NCI-H2107 (cell line): ENCODE measurements at regions not wholly inside any gene's neighbourhood (a gene's known extent, or its start where the extent isn't known, plus 50 kb on each side); places are given as distances from the start of the nearest gene placed in this dataset.
A peak's percentile ranks its signal among the peaks of the same experiment; 100 is the strongest.

Source experiments
- DNase-seq: peaks from one replicate; lab custom pipeline; 2025; lab: John Stamatoyannopoulos, UW

- no peak for DNase-seq
These were observed 193.4 kb upstream of the MID1 start for GRCh38 chrX:10813761-10814160.

GRCh38 chrX:10818651-10819050 lies 198.3 kb upstream of the MID1 start:
- no peak for DNase-seq

GRCh38 chrX:10819973-10820372 lies 199.6 kb upstream of the MID1 start:
- no peak for DNase-seq

GRCh38 chrX:10821293-10821692 lies 200.9 kb upstream of the MID1 start:
- DNase-seq: no peak

- DNase-seq: no peak
These were observed 207.7 kb upstream of the MID1 start for GRCh38 chrX:10828036-10828435.

GRCh38 chrX:10828640-10829039 lies 208.3 kb upstream of the MID1 start:
- DNase-seq: no peak

GRCh38 chrX:10831716-10832502 lies 211.5 kb upstream of the MID1 start:
- DNase-seq: no peak

- DNase-seq: peak; percentile 11
These were observed 213.1 kb upstream of the MID1 start for GRCh38 chrX:10833299-10834169.

GRCh38 chrX:10841579-10841978 lies 221.2 kb upstream of the MID1 start:
- DNase-seq: no peak

GRCh38 chrX:10842646-10843045 lies 222.3 kb upstream of the MID1 start:
- DNase-seq: no peak

GRCh38 chrX:10847333-10847732 lies 226.9 kb upstream of the MID1 start:
- DNase-seq: no peak

GRCh38 chrX:10851809-10852208 lies 231.4 kb upstream of the MID1 start:
- DNase-seq: no peak

GRCh38 chrX:10854594-10854993 lies 234.2 kb upstream of the MID1 start:
- no peak for DNase-seq

GRCh38 chrX:10855845-10856244 lies 235.5 kb upstream of the MID1 start:
- no peak for DNase-seq

- no peak for DNase-seq
These were observed 236.4 kb upstream of the MID1 start for GRCh38 chrX:10856797-10857196.

- no peak for DNase-seq
These were observed 239.0 kb upstream of the MID1 start for GRCh38 chrX:10859353-10859752.

- DNase-seq: no peak
These were observed 235.1 kb upstream of the HCCS start for GRCh38 chrX:10875995-10876394.

GRCh38 chrX:10882484-10882883 lies 228.6 kb upstream of the HCCS start:
- DNase-seq: no peak

- DNase-seq: no peak
These were observed 226.9 kb upstream of the HCCS start for GRCh38 chrX:10884246-10884645.

- DNase-seq: no peak
These were observed 218.4 kb upstream of the HCCS start for GRCh38 chrX:10892621-10893225.

GRCh38 chrX:10893366-10893765 lies 217.8 kb upstream of the HCCS start:
- DNase-seq: no peak

GRCh38 chrX:10893976-10894375 lies 217.2 kb upstream of the HCCS start:
- no peak for DNase-seq

- no peak for DNase-seq
These were observed 213.4 kb upstream of the HCCS start for GRCh38 chrX:10897768-10898167.
